CD4-positive, alpha-beta T cell treated with Interleukin-2 at 100 ng/mL for 4 hours (primary cell): ENCODE measurements at regions not wholly inside any gene's neighbourhood (a gene's known extent, or its start where the extent isn't known, plus 50 kb on each side); places are given as distances from the start of the nearest gene placed in this dataset.
"Not testable (repeated sequence)": the region's sequence is repeated elsewhere in the genome, so short reads cannot be mapped to it uniquely, and the experiment has no call there.

Experiments
- DNase-seq: peaks from one replicate; pipeline ENCODE4 v3.0.0-alpha.2; 2020; ENCODE audit warnings: low spot score

DNA sequence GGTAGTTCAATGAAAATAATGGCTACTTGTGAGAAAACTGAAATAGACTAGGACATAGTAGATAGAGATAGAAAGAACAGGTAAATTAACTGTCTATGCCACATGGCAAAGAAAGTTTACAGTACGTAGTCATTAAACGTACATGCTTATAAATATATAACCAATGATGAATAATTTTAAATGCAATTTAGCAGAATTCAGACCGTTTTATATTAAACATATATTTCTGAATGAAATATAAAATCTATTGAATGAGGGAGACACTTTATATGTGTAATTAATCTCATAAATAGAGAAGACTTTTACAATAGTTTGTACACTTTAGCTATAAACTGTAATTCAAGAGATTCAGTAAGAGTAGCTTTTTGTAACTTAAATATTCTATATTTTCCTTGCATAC, 124.4 kb upstream of the VPREB1 start:
- DNase-seq, result no peak

- no peak for DNase-seq
These were observed 125.6 kb upstream of the VPREB1 start for GRCh38 chr22:22118987-22119386.

- DNase-seq, result not testable (repeated sequence)
These were observed 126.6 kb upstream of the VPREB1 start for GRCh38 chr22:22117864-22118544.

DNA sequence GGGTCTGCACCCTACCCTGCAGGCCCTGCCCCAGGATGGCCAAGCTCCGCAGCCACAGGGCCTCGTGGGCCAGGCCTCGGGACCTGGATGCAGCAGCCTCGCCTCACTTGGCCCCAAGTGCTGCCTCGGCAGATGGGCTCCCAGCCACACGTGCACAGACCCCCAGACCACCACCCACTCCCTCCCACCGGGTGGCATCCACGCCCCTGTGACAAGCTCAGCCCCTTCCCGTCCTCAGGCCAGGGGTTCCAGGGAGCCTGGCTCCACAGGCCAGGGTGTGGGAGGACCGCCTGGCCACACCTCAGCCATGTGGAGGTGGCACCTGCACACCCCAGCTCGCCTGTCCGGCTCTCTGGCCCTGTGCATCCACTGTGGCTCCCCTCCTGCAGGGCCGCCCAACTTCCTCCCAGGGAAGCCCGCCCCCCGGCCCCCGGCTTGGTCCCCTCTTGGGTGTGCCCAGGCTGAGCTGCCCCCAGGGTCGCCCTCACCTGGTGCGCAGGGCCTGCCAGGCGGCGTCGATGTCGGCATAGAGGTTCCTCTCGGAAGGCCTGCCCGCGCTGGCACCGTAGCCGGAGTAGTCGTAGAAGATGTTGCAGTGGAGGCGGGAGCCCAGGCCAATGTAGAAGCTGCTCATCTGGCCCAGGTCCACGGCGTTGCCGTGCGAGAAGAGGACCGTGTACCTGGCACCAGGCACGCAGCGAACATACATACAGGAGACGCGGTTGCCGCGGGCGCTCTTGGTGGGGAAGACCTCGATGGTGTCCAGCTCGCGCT, 127.4 kb upstream of the VPREB1 start:
- DNase-seq, result not testable (repeated sequence)

- DNase-seq, result no peak
These were observed 130.9 kb upstream of the VPREB1 start for GRCh38 chr22:22113701-22114100.

GRCh38 chr22:22112533-22113294, 130.1 kb upstream of the TOP3B start:
- no peak for DNase-seq

GRCh38 chr22:22111983-22112382, 129.4 kb upstream of the TOP3B start:
- DNase-seq, result no peak

DNA sequence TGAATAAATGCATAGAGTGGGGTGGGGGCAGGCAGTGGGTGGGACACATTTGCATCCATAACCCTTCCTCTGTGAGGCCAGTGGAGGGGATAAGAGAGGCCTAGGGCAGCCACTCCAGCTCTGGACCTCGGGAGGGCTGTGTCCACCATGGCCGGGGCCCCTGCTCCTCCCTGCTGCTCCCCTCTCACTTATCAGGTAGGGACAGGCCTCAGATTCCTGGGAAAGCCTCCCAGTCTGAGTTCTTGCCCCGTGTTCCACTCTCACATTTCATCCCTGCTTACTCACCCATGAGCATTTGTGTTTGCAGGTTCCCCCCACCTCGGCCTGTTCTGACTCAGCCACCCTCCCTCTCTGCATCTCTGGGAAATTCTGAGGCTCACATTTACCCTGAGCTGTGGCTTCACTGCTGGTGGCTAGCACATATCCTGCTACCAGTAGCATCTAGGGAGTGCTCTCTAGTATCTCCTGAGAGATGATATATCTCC, 128.7 kb upstream of the TOP3B start:
- peak; percentile 3 for DNase-seq

GRCh38 chr22:22110548-22111266, 128.1 kb upstream of the TOP3B start:
- peak; percentile 16 for DNase-seq

DNA sequence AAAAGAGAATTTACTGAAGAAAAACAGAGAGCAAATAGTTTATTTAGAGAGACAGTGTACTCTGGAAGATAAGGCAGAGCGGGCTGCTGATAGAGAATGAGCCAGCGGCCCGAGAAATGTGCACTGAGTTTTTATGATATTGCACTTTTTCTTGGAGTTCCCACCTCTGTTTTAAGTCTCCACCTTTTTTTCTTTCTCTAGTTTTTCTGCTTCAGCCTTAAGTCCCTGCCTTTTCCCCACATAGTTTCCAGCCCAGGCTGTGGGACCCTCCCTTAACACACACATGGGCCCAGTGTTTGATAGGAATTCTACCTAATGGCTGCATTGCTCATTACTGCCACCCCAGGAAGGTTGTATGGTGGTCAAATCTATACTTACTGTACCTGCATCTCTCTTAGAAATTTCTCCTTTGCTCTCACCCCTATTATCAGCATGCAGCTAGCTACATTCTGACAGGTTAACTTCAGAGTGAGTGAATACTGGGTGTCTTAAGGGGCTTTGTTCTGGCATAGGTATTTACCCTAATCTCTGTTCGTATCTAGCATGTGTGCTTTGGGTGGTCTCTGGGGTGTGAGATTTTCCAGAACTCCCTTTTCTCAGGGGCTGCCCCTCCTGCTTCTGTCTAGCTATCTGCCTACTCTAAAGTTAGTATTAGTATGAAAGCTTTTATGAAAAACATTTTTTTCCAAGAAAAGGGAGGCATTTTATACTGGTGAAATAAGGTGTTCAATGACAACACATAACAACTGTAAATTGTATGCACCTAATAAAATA, 127.3 kb upstream of the TOP3B start:
- no peak for DNase-seq

- no peak for DNase-seq
These were observed 124.3 kb upstream of the TOP3B start for GRCh38 chr22:22106855-22107254.

- DNase-seq, result no peak
These were observed 122.8 kb upstream of the TOP3B start for GRCh38 chr22:22105364-22105763.

DNA sequence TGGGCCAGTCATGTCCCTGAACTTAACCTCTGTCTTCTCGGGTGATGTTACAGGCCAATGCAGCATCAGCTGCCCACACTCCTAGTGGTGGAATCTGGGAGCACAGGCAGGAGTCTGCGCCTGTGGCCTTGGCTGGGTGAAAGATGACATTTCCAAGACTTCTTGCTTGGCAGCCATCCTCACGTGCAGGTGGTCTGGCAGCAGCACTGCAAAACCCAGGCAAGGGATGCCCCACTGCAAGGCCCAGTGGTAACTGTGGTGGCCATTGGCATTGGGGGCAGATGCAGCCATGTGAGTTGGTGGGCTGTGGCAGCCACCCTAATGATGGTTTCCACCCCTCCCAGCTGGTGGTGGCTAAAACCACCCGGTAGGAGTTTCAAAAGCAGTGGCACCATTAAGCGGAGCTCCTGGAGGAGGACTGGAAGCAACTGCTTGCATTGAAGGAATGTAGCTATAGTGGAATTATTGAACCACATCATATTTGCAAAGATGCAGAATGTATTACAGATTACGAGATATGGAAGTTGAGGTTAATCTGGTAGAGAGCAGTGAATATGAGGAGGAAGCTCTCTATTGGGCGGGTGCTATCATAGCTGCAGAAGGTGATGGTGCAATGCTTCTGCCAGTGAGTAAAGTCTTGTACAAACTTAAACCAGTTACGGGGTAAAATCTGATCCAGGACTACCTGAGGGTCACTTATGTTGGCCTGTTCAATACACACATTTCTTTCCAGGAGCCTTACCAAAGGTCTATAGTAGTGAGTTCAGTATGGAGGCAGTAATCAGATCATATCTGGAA, 120.7 kb upstream of the TOP3B start:
- DNase-seq, result no peak

GRCh38 chr22:22099833-22100812, 117.5 kb upstream of the TOP3B start:
- no peak for DNase-seq

DNA sequence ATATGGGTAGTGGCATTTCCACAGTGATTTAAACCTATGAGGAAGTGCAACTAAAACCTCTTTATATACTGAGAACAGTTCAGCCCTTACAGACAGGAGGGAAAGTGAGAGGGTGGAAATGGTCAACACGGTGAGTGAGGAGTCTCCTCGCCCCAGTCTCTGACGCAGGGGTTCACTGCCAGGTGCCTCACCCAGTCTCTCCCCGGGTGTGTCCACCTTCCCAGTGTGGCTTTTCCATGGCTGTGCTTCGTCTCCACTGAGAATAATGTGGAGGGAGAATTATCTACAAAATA, 116.6 kb upstream of the TOP3B start:
- DNase-seq, result no peak

DNA sequence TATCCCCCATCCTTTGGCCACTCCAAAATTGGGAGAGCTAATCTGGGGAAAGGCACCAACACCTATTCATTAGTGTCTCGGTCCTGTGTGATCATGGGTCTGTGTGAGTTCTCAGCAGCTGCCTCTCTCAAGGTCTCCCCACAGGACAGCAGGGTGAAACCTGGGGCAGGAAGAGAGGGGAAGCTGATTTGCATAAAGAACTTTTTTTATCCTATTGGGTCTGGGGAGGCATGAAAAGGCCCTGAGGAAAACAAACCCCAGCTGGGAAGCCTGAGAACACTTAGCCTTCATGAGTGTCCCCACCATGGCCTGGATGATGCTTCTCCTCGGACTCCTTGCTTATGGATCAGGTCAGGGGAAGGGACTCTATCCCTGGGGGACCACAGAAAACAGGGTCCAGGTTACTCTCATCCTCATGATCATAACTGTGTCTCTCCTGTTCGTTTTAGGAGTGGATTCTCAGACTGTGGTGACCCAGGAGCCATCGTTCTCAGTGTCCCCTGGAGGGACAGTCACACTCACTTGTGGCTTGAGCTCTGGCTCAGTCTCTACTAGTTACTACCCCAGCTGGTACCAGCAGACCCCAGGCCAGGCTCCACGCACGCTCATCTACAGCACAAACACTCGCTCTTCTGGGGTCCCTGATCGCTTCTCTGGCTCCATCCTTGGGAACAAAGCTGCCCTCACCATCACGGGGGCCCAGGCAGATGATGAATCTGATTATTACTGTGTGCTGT, 116.0 kb upstream of the TOP3B start:
- DNase-seq, result no peak

GRCh38 chr22:22097727-22098228, 115.2 kb upstream of the TOP3B start:
- DNase-seq, result no peak

DNA sequence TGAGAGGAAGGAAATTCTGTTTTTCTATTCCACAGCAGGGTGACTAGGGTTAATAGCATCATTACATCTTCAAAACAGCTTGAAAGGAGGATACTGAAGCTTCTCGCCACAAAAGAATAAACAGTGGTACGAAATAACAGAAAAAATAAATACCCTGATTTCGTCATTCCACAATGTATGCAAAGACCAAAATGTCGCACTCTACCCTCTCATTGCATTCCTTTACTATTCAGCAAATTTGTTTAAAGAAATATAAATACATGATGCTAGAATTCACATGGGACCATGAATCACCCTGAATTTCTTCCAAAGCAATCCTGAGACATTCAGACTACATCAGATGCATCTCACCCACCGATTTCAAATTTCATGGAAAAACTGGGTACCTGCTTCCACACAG, 112.3 kb upstream of the TOP3B start:
- no peak for DNase-seq

- DNase-seq, result no peak
These were observed 111.9 kb upstream of the TOP3B start for GRCh38 chr22:22094514-22094913.
